Activated CD4-positive, CD25-positive, alpha-beta regulatory T cell treated with anti-CD3 and anti-CD28 coated beads, Interleukin-2, amount 50 U/mL, for 72 hours (primary cell): ENCODE measurements at regions not wholly inside any gene's neighbourhood (a gene's known extent, or its start where the extent isn't known, plus 50 kb on each side); places are given as distances from the start of the nearest gene placed in this dataset.
"Not testable (repeated sequence)": the region's sequence is repeated elsewhere in the genome, so short reads cannot be mapped to it uniquely, and the experiment has no call there.

Source experiments
- DNase-seq: peaks from one replicate; pipeline ENCODE4 v3.0.0; 2021

DNA sequence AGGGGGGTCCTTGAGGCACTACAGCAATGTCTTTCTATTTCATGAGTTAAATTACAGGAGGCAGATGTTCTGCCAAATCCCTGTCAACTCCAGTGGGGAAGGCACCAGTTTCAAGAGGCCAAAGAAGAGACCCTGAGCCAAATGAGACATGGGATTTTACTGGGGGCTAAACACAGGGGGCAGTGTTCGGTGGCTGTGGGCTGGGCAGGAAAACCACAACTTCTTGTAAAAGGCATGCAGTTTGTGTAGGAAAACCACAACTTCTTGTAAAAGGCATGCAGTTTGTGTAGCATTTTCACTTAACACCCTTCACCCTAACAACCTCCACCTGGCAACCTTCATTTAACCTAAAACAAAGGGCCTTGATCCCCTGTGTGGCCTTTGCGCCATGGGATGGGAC lies 61.0 kb downstream of the POLR2M start:
- no peak for DNase-seq

DNA sequence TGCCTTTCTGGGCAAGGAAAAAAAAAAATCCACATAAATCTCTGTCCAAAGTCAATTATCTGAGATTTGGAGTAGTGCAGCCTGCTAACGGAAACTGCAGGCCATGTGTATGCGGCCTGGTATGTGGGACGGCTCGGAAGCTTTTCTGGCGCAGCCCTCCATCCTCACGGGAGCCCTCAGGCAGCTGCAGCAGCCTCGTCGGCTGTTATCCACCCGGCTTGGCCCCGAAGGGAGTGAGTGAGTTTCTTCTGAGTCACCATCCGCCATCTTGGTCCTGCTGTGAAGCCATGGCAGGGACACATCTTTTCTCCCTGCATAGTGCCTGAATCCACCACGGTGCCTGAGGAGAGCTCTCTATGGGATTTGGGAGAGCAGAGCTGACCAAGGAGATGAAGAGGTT lies 62.8 kb downstream of the POLR2M start:
- DNase-seq = no peak

DNA sequence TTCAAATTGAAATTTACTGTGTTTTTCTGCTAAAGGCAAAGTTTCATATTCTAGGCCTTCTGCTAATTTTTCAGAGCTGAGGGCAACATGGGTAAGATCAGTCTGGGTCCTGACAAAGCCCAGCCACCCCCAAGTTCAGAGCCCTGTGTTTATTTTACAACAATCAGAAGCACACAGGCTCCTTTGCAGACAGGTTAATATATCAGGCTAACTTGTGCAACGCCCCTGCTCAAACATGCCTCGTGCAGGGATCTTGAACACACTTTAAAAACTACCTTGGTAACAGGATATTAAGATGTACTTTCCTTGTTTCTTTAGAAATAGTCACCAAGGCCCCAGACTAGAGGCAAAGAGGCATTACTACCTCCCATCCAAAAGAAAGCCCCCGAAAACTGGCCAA lies 64.0 kb downstream of the POLR2M start:
- no peak for DNase-seq

DNA sequence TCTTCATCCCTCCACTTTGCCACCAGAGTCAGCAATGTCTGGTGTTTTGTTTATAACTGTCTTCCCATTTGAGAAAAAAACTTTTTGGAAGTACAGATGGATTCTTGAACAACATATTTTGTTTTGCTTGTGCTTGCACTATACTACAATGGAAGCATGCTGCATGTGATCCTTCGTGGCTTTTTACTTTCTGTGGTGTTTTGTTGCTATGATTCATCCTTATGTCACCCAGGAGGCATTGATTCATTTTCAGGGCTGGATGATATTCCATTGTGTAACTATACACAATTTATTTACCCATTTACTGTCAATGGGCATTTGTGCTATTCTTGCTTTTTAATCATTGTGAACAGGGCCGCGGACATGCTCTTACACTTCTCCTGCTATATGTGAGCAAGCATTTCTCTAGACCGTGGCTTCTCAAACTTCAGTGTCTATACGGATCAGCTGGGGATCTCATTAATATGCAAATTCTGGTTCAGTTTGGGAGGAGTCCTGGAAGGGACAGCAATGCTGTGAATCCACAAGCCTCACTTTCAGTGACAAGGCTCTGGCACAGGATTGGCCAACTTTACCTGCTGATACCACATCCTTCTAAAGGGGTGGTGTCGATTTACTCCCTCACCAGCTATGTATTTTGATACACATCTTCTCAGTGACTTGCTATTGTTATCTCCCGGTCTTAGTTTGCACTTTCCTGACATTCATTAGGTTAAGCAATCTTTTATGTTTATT lies 65.9 kb downstream of the POLR2M start:
- DNase-seq = no peak

DNA sequence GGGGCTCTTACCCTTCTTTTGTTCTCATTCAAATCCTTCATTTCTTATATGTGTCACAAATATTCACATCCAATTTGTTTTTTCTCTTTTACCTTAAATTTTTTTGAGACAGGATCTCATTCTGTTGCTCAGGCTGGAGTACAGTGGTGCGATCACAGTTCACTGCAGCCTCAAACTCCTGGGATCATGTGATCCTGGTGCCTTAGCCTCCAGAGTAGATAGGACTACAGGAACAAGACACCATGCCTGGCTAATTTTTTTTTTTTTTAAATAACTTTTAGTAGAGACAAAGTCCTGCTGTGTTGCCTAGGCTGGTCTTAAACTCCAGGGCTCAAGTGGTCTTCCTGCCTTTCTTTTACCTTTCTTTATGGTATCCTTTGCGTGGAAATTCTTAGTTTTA lies 66.5 kb downstream of the POLR2M start:
- DNase-seq = no peak

DNA sequence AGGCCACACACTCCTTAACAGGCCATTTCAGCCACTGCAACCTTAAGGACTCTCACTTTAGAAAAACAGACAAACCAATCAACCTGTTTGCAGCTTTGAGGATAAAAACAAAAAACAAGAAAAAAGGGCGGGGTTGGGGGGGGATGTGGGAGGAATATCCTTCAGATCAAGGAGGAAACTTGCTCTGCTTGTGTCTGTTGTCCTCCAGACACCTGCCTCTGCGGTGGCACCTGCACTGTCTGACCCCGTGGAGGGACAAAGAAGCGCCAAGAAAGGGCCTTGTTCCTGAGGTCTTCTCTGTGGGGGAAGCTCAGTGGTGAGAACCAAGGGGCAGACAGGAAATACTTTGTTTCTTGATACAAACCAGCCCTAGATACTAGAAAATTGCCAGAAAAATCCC lies 70.5 kb downstream of the POLR2M start:
- no peak for DNase-seq

DNA sequence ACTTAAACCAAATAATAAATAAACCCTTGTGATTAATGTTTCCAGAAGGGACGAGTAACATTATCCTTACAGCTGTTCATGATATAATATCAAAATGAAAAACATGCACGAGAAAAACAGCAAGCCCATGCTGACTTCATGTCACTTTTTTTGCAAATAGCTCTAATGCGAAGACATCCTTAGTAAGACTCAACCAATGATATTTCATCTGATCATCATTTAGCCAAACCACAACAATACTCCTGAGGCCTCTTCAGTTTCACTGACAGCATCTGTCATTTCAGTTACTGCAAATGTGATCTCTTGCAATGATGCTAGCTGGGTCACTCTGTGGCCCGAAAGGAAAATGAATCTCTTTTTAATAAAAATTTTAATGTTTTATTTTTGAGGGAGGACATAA lies 74.0 kb downstream of the POLR2M start:
- no peak for DNase-seq

DNA sequence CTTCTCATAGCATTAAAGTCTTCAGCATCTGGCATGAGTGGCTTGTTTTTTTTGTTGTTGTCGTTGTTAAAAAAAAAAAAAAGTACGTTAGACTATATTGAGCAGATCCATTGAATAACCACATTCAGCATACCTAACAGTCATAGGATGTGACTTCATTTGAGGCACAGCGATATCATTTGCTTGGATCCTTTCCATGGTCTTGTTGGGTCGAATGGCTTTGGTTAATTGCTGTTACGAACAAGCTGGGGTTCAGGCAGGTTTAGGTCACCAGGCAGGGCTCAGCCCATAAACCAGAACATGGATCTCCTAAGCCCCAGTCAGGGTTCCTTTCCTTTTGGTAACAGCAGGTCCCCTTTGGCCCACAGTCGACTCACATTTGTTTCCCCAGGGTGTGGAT lies 76.2 kb downstream of the POLR2M start:
- no peak for DNase-seq

DNA sequence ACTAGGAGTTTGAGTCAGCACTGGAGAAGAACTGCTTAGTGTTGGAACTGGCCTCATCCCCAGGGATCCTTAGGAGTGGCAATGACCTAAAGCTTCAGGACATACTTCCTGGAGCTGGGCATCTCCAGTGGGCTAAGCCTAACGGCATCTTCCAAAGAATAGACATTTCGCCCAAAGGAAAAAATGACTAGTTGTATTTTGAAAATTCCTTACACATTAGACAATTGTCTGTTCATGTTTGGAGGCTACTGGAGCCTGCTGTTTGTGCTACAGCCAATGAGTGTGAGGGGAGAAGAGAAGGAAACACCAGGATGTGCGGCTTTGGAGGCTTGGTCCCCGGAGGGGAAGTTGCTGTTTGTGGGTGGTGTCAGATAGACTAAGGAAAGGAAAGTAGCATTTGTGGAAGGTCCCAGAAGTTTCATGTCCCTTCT lies 77.6 kb downstream of the POLR2M start:
- DNase-seq = no peak

DNA sequence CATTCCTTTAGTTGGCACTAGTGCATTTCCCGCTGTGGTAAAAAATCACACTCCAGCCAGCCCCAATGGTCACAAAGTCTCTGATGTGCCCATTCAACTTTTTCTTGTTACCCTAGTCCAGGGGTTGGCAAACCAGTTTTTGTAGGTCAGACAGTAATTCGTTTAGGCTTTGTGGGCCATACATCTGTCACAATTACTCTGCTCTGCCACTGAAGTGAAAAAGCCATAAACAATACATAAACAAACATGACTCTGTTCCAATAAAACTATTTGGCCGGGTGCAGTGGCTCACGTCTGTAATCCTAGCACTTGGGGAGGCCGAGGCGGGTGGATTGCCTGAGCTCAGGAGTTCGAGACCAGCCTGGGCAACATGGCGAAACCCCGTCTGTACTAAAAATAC lies 78.5 kb downstream of the POLR2M start:
- no peak for DNase-seq

DNA sequence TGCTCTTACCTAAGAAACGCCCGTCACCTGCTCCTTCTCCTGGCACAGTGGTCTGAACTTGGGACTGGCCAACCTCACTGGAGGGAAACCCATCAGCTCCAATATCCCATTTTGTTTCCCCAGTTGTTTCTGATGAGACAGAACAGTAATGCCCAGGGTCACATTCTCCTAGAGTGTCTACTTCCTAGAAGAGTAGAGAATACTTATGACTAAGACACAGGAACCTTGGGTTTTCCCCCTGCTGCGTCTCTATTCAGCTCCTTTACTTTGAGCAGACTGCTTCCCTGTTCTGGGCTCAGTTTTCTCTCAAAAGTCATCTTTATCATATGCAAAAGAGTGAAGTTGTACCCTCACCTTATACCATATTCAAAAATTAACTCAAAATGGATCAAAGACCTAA lies 79.4 kb downstream of the POLR2M start:
- DNase-seq = no peak

DNA sequence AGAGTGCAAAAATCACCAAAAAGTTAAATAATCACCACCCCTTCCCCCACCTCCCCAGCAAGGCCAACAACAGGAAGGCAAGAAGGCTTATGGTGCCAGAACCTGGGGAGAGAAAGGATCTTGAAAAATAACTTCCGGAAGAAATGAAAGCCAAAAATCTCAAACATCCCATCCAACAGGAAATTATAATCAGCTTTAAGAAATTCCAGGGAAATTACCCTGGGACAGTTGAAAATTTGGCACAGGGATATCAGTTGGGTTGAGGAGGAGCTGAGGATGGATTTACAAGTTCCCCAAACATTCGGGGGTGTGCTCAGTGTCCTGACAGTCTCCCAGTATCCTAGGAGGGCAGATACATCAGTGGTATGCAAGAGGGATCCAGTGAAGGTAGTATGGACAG lies 82.7 kb downstream of the POLR2M start:
- DNase-seq = no peak

DNA sequence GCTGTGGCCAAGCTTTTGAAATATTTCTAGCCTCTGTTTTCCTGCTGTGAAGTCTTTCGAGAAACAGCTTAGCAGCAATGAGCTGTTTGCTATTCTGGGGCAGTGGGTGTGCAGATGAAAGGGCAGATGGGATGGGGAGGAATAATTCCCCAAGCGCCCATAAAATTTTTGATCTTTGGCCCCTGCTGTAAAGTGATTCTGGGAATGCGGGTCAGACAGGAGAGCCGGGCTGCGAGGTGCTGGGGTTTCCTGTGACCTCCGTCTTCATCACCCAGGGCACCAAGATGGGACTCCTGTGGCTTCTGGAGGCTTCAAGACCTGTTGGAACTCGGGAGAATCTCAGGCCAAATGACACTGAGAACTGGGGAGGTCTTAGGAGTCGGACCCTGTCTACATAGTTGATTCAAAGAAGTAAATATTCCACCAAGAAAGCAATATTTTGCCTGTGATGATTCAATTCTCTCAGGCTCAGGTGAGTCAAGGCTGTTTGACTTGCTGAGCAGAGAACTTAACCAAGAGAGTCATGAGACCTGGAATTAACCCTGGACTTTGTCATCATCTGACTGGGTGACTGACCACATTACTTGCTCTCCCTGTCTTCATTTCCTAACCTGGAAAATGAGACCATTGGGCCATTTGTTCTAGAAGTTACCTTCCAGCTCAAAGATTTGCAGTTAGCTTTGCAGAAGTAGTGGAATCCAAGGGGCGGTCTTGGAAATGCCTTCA lies 86.4 kb downstream of the POLR2M start:
- DNase-seq = no peak

DNA sequence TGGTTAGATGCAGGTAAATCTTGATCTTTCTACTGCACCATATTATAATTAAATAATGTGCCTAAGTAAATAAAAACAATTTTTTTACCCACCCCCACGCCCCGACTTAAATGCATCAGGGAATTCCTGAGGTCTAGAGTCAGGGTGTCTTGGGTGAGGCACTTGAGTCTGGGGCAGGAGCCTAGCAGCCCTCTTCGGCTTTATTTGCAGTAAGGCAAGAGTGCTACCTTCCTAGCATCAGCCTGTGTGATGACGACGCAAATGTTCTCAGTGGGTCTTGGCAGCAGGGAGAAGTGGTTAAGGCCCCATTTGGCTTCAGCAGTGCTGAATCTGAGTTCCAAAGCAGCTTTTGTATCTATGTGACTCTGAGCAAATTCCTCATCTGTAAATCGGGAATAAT lies 88.7 kb downstream of the POLR2M start:
- DNase-seq = no peak

DNA sequence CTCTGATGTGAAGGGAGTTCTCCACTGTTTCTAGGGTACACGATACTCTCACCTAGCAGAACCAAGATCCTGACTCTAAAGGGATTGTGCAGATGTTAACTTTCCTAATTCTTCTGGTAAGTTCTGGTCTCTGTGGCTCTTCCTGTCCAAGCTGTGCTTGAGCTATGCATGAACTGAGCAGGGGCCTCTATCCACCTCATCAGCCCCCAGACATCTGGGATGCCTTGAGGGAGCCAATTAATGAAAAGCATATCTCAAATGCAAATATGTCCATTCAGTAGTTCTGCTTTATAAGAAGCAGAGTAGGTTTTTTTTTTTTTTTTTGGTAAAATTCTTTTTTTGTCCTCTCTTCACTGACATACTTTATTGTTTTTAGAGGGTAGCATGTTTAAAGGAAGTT lies 89.6 kb downstream of the POLR2M start:
- DNase-seq = no peak

DNA sequence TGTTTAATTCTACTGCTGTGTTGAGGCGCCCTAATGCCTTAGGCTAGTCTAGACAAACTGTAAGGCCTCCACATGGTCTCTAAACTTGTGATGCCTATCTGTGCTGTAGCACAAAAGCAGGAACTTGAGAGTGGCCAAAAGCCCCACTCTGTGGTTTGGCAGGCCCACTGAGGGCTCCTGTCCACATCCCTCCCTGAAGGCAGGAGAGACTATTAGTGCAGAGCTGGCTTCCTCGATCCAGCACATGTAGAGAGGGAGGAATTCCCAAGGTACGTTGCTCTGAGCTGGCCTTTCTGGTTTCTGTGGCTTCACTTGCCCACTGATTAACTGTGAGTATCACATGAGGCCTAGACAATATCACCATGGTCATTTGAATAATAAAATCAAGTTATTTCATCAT lies 90.6 kb downstream of the POLR2M start:
- DNase-seq = no peak

DNA sequence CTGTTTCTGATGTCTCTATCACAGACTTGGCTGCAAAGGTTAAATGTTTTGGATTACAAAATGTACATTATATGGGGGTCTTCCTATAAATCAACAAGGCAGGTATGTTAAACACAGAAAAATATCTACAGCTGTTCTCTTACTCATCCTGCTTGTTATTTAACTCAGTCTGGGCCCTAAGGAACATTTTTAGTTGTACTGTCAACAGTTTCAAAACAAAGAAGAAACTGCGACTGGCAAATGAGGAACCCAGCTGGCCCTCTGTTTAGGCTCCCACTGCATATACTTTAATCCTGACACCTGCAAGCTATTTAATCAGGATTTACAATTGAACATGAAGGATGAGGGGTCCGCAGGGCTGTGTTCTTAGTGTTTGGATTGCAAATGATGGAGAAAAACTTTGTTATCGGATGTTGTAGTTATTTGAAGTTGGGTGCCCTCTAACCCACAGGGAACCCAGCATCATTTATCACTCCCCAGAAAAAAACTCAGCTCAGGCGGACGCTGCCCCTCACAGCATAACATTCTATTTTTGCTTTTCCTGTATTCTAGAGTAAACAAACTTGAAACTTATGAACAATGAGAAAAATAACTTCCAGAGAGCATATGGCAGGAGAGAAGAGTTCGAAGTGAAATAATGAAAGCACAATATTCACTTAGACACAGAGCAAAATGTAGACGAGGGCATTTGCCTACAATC lies 91.2 kb downstream of the POLR2M start:
- no peak for DNase-seq

DNA sequence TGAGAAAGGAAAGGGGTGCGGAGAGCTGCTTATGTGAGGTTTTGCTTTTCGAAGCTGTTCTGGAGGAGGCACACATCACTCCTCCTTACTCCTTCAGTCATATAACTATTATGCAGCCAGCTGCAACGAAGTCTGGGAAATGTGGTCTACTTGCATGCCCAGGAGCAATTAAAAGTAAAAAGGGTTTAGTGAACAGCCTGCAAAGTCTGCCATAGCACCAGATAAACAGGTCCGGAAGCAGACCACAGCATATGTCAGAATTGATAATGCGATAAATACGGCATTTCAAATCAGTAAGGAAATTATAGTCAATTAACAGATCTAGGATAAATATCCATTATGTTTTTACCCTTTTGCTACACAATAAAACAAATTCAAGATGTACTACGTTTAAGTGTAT lies 99.5 kb downstream of the POLR2M start:
- no peak for DNase-seq

DNA sequence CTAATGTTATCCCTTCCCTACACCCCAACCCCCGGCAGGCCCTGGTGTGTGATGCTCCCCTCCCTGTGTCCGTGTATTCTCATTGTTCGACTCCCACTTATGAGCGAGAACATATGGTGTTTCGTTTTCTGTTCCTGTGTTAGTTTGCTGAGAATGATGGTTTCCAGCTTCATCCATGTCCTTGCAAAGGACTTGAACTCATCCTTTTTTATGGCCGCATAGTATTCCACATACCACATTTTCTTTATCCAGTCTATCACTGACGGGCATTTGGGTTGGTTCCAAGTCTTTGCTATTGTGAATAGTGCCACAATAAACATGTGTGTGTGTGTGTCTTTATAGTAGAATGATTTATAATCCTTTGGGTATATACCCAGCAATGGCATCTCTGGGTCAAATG lies 102.8 kb downstream of the POLR2M start:
- DNase-seq = not testable (repeated sequence)

DNA sequence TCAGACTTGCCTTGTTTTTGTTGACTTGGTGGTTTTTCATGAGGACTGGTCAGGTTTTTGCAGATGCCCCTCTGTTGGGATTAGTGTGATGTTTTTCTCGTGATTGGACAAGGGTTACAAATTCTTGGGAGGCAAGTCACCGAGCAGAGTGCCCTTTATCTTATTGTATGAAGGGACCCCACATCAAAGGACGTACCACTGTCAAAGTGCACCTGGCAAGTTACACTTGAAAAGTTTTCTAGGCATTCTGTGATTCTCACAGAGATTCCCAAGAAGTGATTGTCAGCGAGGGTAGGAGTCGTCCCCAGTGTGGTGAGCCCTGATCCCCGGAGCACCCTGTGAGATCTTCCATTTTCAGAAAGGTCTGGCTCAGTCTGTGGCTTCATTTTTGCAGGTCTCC lies 110.1 kb downstream of the POLR2M start:
- DNase-seq = no peak

DNA sequence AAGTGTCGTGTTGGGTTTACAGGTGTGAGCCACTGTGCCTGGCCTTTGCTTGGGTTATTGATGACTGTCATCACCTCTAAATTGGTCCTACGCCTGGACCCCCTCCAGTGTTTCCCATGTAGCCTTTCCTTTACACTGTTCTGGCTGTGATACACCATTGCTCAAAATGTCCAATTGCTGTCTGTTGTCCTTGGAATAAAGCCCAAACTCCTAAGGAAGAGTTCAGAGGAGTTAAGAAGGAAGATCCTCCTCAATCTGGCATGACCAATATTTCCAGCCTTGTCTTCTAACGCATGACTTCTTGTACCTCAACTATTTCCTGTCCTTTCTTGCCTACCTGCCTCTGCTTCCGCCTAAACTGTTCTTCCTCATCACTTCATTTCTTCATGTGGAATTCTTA lies 113.1 kb downstream of the POLR2M start:
- no peak for DNase-seq

DNA sequence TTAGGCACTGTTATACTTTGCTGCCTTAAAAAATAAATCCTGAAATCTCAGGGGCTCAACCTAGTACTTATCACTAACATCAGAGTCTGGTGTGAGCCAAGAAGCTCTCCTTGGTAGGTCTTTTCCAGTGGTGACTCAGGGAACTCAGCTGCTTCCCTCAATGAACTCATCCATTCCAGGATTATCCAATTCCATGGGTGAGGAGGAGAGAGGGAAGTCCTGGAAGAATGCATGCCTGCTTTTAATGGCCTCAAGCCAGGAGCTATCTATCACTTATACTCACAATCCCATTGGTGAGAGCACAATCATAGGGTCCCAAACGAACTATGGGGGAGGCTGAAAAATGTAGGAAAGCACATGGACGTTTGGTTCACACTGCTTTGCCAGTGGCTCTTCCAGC lies 113.6 kb downstream of the POLR2M start:
- no peak for DNase-seq

DNA sequence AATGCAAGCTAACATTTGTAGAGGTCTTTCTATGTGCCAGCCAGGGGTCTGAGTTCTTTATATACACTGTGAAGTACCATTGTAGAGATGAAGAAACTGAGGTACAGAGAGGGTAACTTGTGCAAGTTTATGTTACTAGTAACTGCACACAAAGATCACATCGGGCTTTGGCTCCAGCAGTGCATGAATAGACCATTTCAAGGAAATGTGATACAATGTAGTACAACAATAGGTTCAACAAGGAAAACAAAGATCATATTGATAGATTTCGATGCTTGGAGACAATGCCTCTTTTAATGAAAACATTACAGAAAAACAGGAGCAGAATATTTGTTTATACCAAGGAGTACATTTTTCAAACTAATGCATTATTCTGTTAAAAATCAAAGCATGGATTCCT lies 115.3 kb downstream of the POLR2M start:
- DNase-seq = no peak

DNA sequence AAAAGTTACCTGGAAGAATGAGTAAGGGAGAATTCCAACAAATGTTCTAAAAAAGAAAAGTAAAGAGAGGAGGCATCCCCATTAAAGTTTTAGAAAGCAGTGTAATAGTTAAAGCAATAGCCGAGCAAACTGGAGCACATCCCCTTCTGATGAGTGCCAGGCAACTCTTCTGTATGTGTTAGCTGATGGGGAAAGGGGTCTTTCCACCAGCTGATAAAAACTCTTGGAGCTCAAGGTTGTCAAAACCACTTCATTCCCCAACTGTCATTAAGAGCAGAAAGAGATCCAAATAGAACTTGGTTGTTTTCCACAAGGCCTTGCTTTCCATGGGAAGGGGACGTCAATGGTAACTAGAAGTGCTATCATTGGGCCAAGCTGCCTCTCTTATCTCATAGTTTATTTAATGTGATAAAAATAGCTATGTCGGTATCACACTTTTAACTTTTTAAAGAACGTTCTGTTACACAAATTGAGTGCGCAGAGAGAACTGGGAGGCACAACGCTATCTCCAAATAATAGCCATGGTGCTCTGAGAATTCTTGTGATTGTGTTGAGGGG lies 116.9 kb downstream of the POLR2M start:
- no peak for DNase-seq
